Osteoblast (primary cell): ENCODE measurements at regions not wholly inside any gene's neighbourhood (a gene's known extent, or its start where the extent isn't known, plus 50 kb on each side); places are given as distances from the start of the nearest gene placed in this dataset.

Experiments
- DNase-seq: peaks from one replicate; pipeline ENCODE4 v3.0.0; 2011; ENCODE audit warnings: low spot score, mixed read lengths; ENCODE audit not compliant: insufficient read length; ENCODE audit errors: missing footprints
- H2AFZ ChIP-seq: 2 replicates; pipeline ENCODE4 v1.6.0; 2011; ENCODE audit warnings: mild to moderate bottlenecking, low read length
- H3K27ac ChIP-seq: 2 replicates; pipeline ENCODE4 v1.5.1; 2011; ENCODE audit warnings: mild to moderate bottlenecking, low read depth, low read length, moderate library complexity
- H3K27me3 ChIP-seq: 2 replicates; pipeline ENCODE4 v1.6.0; 2012; ENCODE audit warnings: mild to moderate bottlenecking, control low read depth, inconsistent platforms, low read length, moderate library complexity; ENCODE audit not compliant: insufficient read depth
- H3K36me3 ChIP-seq: 2 replicates; pipeline ENCODE4 v1.5.1; 2011; ENCODE audit warnings: mild to moderate bottlenecking, low read length, control low read depth, moderate library complexity; ENCODE audit not compliant: insufficient read depth
- H3K4me1 ChIP-seq: 2 replicates; pipeline ENCODE4 v1.5.1; 2011; ENCODE audit warnings: mild to moderate bottlenecking, low read length, control low read depth, moderate library complexity; ENCODE audit not compliant: insufficient read depth
- H3K4me2 ChIP-seq: 2 replicates; pipeline ENCODE4 v1.6.0; 2011; ENCODE audit warnings: mild to moderate bottlenecking, low read length; ENCODE audit not compliant: insufficient read depth
- H3K4me3 ChIP-seq: fragments of 200-600 bp; sonication (generic); 3 replicates; pipeline ENCODE4 v1.5.1; 2012; ENCODE audit warnings: mild to moderate bottlenecking, low read length, inconsistent platforms; ENCODE audit not compliant: insufficient read depth
- H3K79me2 ChIP-seq: 2 replicates; pipeline ENCODE4 v1.6.0; 2012; ENCODE audit warnings: mild to moderate bottlenecking, low read length, control low read depth, inconsistent platforms; ENCODE audit not compliant: insufficient read depth
- H3K9me3 ChIP-seq: 2 replicates; pipeline ENCODE4 v1.5.1; 2011; ENCODE audit warnings: low read depth, low read length, control low read depth
- H4K20me1 ChIP-seq: 2 replicates; pipeline ENCODE4 v1.6.0; 2012; ENCODE audit warnings: mild to moderate bottlenecking, low read length, control low read depth; ENCODE audit not compliant: insufficient read depth
- CTCF ChIP-seq: IDR thresholded peaks from 2 replicates; pipeline ENCODE4 v1.5.1; 2011; ENCODE audit warnings: mild to moderate bottlenecking, low read depth, low read length, moderate library complexity; ENCODE audit errors: extremely low read depth

GRCh38 chr15:70510433-70510832 lies 252.9 kb downstream of the UACA start:
- no peaks in the 10 kb centered on the region for H3K36me3 ChIP-seq
- no peaks in the 10 kb centered on the region for H3K79me2 ChIP-seq
- TF ChIP-seq CTCF: no peak
- no peak overlapping the region for H3K27ac ChIP-seq
- DNase-seq: no peak
- H3K4me1 ChIP-seq: peaks cover 40% of the 10 kb centered on the region
- no peak overlapping the region for H3K4me3 ChIP-seq
- H2AFZ ChIP-seq: no peak overlapping the region
- peaks cover 3% of the 10 kb centered on the region for H3K9me3 ChIP-seq
- no peaks in the 10 kb centered on the region for H3K27me3 ChIP-seq
- H3K4me2 ChIP-seq: no peak overlapping the region
- no peaks in the 10 kb centered on the region for H4K20me1 ChIP-seq

DNA sequence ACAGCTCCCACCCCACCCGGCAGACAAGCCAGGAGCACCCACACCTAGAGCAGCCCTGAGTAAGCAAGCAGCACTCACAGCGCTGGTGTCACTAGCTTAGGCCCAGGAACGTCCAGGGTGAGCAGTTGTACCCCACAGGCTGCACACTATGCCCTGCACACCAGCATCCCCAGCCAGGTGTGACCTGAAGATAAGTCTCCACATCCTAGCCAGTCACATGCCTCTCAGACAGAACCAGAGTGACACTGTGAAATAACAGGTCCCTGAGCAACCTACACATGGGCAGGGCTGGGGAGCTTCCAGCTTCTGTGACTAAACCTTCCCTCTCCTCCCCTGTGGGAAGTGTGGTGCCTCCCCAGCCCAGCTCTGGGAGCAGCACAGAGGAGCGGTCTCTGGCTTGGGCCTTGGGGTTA lies 253.6 kb downstream of the UACA start:
- no peaks in the 10 kb centered on the region for H3K27me3 ChIP-seq
- no peak overlapping the region for H3K4me2 ChIP-seq
- H2AFZ ChIP-seq: no peak overlapping the region
- peak; percentile 77 for DNase-seq
- H3K36me3 ChIP-seq: no peaks in the 10 kb centered on the region
- peaks cover 47% of the 10 kb centered on the region for H3K4me1 ChIP-seq
- H3K79me2 ChIP-seq: no peaks in the 10 kb centered on the region
- no peak overlapping the region for H3K27ac ChIP-seq
- no peak overlapping the region for H3K4me3 ChIP-seq
- no peak for TF ChIP-seq CTCF
- H3K9me3 ChIP-seq: peaks cover 3% of the 10 kb centered on the region
- H4K20me1 ChIP-seq: no peaks in the 10 kb centered on the region

DNA sequence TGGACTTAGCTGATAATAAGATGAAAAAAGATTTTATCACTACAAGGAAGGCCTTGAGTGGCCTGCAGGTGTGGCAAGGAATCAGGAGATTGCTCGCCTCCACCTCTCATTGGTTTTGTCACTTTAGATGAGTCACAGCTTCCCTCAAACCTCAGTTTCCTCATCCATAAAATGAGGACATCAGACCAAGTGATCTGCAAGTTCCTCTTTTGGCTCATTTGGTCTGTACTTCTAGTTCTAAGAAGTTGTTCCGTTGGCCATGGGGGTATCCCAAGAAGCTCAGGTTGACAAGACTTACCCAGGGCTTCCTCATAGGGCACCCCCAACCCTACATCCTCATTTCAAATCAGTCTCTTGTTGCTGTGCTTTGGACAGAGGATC lies 254.1 kb downstream of the UACA start:
- Histone ChIP-seq H3K4me1 (peaks cover 51% of the 10 kb centered on the region), H3K4me2 (peak overlapping the region; percentile 43), H3K27me3 (no peaks in the 10 kb centered on the region), H3K79me2 (no peaks in the 10 kb centered on the region), H3K4me3 (no peak overlapping the region), H3K36me3 (no peaks in the 10 kb centered on the region), H2AFZ (no peak overlapping the region), H4K20me1 (no peaks in the 10 kb centered on the region), H3K27ac (peak overlapping the region; percentile 83), H3K9me3 (peaks cover 3% of the 10 kb centered on the region)
- no peak for TF ChIP-seq CTCF
- no peak for DNase-seq

- Histone ChIP-seq H3K4me3 (no peak overlapping the region), H2AFZ (no peak overlapping the region), H3K4me1 (peaks cover 57% of the 10 kb centered on the region), H3K27me3 (no peaks in the 10 kb centered on the region), H4K20me1 (no peaks in the 10 kb centered on the region), H3K9me3 (peaks cover 3% of the 10 kb centered on the region), H3K36me3 (no peaks in the 10 kb centered on the region), H3K27ac (peak overlapping the region; percentile 83), H3K79me2 (no peaks in the 10 kb centered on the region), H3K4me2 (peak overlapping the region; percentile 43)
- peak; percentile 97 for DNase-seq
- TF ChIP-seq CTCF: no peak
Measured at GRCh38 chr15:70508561-70509281, 254.6 kb downstream of the UACA start.
